Hepatocyte (in vitro differentiated cells): ENCODE measurements at regions not wholly inside any gene's neighbourhood (a gene's known extent, or its start where the extent isn't known, plus 50 kb on each side); places are given as distances from the start of the nearest gene placed in this dataset.
A peak's percentile ranks its signal among the peaks of the same experiment; 100 is the strongest.

Experiments
- DNase-seq: peaks from one replicate; pipeline ENCODE4 v3.0.0-alpha.2; 2016; ENCODE audit warnings: low spot score
- H2AFZ ChIP-seq: fragments of 200-600 bp; sonication (generic); 2 replicates; pipeline ENCODE4 v1.6.0; 2016; ENCODE audit warnings: antibody characterized with exemption, mild to moderate bottlenecking
- H3K27ac ChIP-seq: fragments of 200-600 bp; sonication (generic); 2 replicates; pipeline ENCODE4 v1.5.1; 2016; ENCODE audit warnings: mild to moderate bottlenecking
- H3K27me3 ChIP-seq: fragments of 200-600 bp; sonication (generic); 2 replicates; pipeline ENCODE4 v1.6.1; 2016
- H3K36me3 ChIP-seq: fragments of 200-600 bp; sonication (generic); replicated peaks from 2 replicates; pipeline ENCODE4 v1.5.1; 2016; ENCODE audit warnings: low read depth; ENCODE audit not compliant: insufficient read depth
- H3K4me1 ChIP-seq: fragments of 200-600 bp; sonication (generic); 2 replicates; pipeline ENCODE4 v1.5.1; 2016; ENCODE audit warnings: mild to moderate bottlenecking, moderate library complexity; ENCODE audit not compliant: insufficient read depth
- H3K4me2 ChIP-seq: fragments of 200-600 bp; sonication (generic); 2 replicates; pipeline ENCODE4 v1.6.0; 2016
- H3K4me3 ChIP-seq: fragments of 200-600 bp; sonication (generic); 2 replicates; pipeline ENCODE4 v1.5.1; 2016; ENCODE audit warnings: mild to moderate bottlenecking
- H3K79me2 ChIP-seq: fragments of 200-600 bp; sonication (generic); 2 replicates; pipeline ENCODE4 v1.6.0; 2017; ENCODE audit warnings: mild to moderate bottlenecking
- H3K9me2 ChIP-seq: fragments of 200-600 bp; sonication (generic); replicated peaks from 2 replicates; pipeline ENCODE4 v1.6.0; 2017; ENCODE audit warnings: mild to moderate bottlenecking; ENCODE audit not compliant: insufficient read depth
- H3K9me3 ChIP-seq: fragments of 200-600 bp; sonication (generic); 2 replicates; pipeline ENCODE4 v1.5.1; 2016; ENCODE audit warnings: low read depth, mild to moderate bottlenecking
- H4K20me1 ChIP-seq: fragments of 200-600 bp; sonication (generic); 2 replicates; pipeline ENCODE4 v1.6.0; 2016; ENCODE audit warnings: mild to moderate bottlenecking; ENCODE audit not compliant: insufficient read depth, poor library complexity, severe bottlenecking
- EZH2 ChIP-seq: fragments of 200-600 bp; sonication (generic); IDR thresholded peaks from 2 replicates; pipeline ENCODE4 v1.6.1; 2016; ENCODE audit warnings: antibody characterized with exemption, mild to moderate bottlenecking, borderline replicate concordance
- EZH2phosphoT487 ChIP-seq: fragments of 200-600 bp; sonication (generic); IDR thresholded peaks from one replicate; pipeline ENCODE4 v1.6.1; 2018; ENCODE audit warnings: antibody characterized with exemption, mild to moderate bottlenecking, low read depth, moderate library complexity; ENCODE audit not compliant: unreplicated experiment, severe bottlenecking
- WGBS: methylation state at CpG from one replicate; pipeline ENCODE4 v1.1.6; 2016; ENCODE audit warnings: low lambda C conversion rate; ENCODE audit errors: missing lambda C conversion rate; 5-methylcytosine and 5-hydroxymethylcytosine counted together
- TF ChIP-seq, protein P1 (sequence below): fragments of 200-600 bp; sonication (generic); IDR thresholded peaks from 2 replicates; pipeline ENCODE4 v1.5.1; 2016; ENCODE audit warnings: antibody characterized with exemption, mild to moderate bottlenecking; ENCODE audit not compliant: poor library complexity

DNA sequence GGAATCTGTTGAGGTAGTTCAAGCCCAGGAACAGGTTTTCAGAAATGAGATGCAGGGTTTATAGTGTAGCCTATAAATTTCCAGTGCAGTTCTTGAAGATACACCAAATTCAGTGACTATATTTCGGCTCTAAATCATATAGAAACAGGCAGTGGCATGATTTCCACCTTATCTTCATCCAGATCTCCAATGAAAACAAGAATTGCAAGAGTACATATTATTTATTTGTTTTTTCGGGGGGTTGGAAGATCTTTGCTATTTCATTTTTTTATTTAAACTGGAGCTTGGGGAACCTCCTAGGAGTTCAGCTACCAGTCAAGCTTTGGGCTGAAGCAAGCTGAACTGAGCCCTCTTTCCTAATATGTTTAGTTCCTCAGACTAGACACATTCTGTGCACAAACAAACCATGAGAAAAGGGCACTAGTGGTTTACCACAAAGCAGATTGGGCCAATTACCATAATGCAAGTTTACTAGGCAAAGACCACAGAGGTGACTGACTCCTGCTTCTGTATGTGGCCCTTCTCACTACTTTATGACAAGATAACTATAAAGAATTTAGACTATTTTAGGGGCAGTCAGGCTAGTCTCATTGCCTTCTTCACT is 68.5 kb downstream of the RGS2 start:
- H3K4me3 ChIP-seq, result no peak overlapping the region
- H3K4me2 ChIP-seq, result no peak overlapping the region
- H3K9me2 ChIP-seq, result no peaks in the 10 kb centered on the region
- no peak overlapping the region for H2AFZ ChIP-seq
- H3K36me3 ChIP-seq, result no peaks in the 10 kb centered on the region
- H3K79me2 ChIP-seq, result no peaks in the 10 kb centered on the region
- H3K27ac ChIP-seq, result no peak overlapping the region
- no peaks in the 10 kb centered on the region for H4K20me1 ChIP-seq
- 84% methylated on average over 2 of the region's 2 CpGs for WGBS
- DNase-seq, result no peak
- TF ChIP-seq, protein P1, sequence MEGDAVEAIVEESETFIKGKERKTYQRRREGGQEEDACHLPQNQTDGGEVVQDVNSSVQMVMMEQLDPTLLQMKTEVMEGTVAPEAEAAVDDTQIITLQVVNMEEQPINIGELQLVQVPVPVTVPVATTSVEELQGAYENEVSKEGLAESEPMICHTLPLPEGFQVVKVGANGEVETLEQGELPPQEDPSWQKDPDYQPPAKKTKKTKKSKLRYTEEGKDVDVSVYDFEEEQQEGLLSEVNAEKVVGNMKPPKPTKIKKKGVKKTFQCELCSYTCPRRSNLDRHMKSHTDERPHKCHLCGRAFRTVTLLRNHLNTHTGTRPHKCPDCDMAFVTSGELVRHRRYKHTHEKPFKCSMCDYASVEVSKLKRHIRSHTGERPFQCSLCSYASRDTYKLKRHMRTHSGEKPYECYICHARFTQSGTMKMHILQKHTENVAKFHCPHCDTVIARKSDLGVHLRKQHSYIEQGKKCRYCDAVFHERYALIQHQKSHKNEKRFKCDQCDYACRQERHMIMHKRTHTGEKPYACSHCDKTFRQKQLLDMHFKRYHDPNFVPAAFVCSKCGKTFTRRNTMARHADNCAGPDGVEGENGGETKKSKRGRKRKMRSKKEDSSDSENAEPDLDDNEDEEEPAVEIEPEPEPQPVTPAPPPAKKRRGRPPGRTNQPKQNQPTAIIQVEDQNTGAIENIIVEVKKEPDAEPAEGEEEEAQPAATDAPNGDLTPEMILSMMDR, result no peak
- TF ChIP-seq EZH2, result no peak
- no peak for TF ChIP-seq EZH2phosphoT487
- H3K4me1 ChIP-seq, result no peaks in the 10 kb centered on the region
- no peaks in the 10 kb centered on the region for H3K9me3 ChIP-seq
- H3K27me3 ChIP-seq, result no peaks in the 10 kb centered on the region

DNA sequence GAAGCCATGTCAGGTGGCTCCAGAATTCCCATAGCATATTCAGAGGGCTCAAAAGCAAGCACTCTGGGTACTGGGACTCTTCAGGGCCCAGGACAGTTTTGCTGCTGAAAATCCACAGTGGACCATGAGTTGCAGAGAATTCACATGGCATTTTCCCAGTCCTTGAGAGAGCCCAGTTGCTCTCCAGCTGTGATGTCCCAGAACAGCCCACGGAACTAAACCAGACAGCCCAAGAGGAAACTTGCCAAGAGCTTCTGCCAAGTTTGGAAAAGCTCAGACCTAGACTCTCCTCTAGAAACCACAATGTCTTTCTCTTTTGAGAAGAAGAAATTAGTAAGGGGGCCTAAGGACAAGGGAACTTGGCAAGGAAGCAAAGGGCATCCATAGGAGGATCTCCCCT is 69.4 kb downstream of the RGS2 start:
- WGBS, result 63% methylated on average over 1 of the region's 1 CpG
- H3K9me3 ChIP-seq, result no peaks in the 10 kb centered on the region
- H3K27ac ChIP-seq, result no peak overlapping the region
- no peaks in the 10 kb centered on the region for H3K27me3 ChIP-seq
- H2AFZ ChIP-seq, result no peak overlapping the region
- no peaks in the 10 kb centered on the region for H4K20me1 ChIP-seq
- TF ChIP-seq EZH2 (no peak), EZH2phosphoT487 (no peak)
- TF ChIP-seq, protein P1, result no peak
- DNase-seq, result peak; percentile 12
- no peaks in the 10 kb centered on the region for H3K4me1 ChIP-seq
- H3K9me2 ChIP-seq, result no peaks in the 10 kb centered on the region
- no peaks in the 10 kb centered on the region for H3K36me3 ChIP-seq
- no peaks in the 10 kb centered on the region for H3K79me2 ChIP-seq
- no peak overlapping the region for H3K4me2 ChIP-seq
- H3K4me3 ChIP-seq, result no peak overlapping the region

DNA sequence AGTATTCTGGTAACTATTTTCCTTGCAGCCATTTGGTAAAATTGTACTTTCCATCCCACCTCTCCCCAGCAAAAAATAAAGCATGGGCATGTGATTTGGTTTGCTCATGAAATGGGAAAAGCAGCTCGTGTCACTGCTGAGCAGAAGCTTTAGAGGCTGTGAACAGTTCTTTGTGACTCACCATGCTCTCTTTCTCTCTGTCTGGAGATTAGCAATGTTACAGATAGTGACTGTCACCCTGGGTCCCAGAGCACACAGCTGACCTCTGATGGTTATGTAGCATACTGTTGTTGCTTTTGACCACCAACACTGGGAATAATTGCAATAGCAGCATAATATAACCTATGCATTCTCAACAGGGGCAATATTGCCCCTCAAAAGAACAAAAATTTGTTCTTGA is 70.6 kb downstream of the RGS2 start:
- H3K4me3 ChIP-seq, result no peak overlapping the region
- TF ChIP-seq EZH2phosphoT487, result no peak
- no peak for TF ChIP-seq EZH2
- TF ChIP-seq, protein P1, result no peak
- DNase-seq, result peak; percentile 41
- H3K9me2 ChIP-seq, result no peaks in the 10 kb centered on the region
- H3K79me2 ChIP-seq, result no peaks in the 10 kb centered on the region
- H3K4me1 ChIP-seq, result peaks cover under 1% of the 10 kb centered on the region
- H4K20me1 ChIP-seq, result no peaks in the 10 kb centered on the region
- H3K4me2 ChIP-seq, result no peak overlapping the region
- no peaks in the 10 kb centered on the region for H3K27me3 ChIP-seq
- no peak overlapping the region for H2AFZ ChIP-seq
- no peak overlapping the region for H3K27ac ChIP-seq
- no peaks in the 10 kb centered on the region for H3K9me3 ChIP-seq
- H3K36me3 ChIP-seq, result no peaks in the 10 kb centered on the region
- 33% methylated on average over 1 of the region's 1 CpG for WGBS

DNA sequence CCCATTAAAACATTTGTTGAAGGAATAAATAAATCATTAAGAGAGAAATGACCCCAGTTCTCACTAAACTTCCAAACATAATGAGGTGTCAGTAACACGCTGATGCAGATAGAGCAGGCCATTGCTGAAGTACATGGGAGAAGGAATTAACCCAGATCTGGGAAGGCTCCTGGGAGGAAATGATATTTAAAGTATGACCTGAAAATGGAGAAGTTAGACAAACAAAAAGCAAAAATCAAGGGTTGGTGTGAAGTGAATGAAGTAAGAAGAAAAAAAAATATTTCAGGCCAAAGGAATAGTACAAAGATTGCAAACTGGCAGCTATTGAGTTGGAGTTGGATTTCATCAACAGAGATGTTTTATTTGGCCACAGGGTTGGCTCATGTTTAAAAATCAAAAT is 71.4 kb downstream of the RGS2 start:
- Histone ChIP-seq H3K4me2 (no peak overlapping the region), H2AFZ (no peak overlapping the region), H3K4me1 (peaks cover 8% of the 10 kb centered on the region), H3K27me3 (no peaks in the 10 kb centered on the region), H3K9me3 (no peaks in the 10 kb centered on the region), H3K9me2 (no peaks in the 10 kb centered on the region), H3K36me3 (no peaks in the 10 kb centered on the region), H3K79me2 (no peaks in the 10 kb centered on the region), H4K20me1 (no peaks in the 10 kb centered on the region), H3K4me3 (no peak overlapping the region), H3K27ac (no peak overlapping the region)
- no peak for TF ChIP-seq EZH2
- no peak for TF ChIP-seq EZH2phosphoT487
- TF ChIP-seq, protein P1, result no peak
- 92% methylated on average over 1 of the region's 1 CpG for WGBS
- no peak for DNase-seq
